Hematopoietic multipotent progenitor cell treated with erythropoietin and hydrocortisone succinate and interleukin-3 and kit ligand, for 6 days (in vitro differentiated cells): ENCODE measurements at regions not wholly inside any gene's neighbourhood (a gene's known extent, or its start where the extent isn't known, plus 50 kb on each side); places are given as distances from the start of the nearest gene placed in this dataset.
A peak's percentile ranks its signal among the peaks of the same experiment; 100 is the strongest.
"Not testable (repeated sequence)": the region's sequence is repeated elsewhere in the genome, so short reads cannot be mapped to it uniquely, and the experiment has no call there.

ENCODE experiments used
- DNase-seq: peaks from one replicate; pipeline ENCODE4 v3.0.0-alpha.2; 2015

DNA sequence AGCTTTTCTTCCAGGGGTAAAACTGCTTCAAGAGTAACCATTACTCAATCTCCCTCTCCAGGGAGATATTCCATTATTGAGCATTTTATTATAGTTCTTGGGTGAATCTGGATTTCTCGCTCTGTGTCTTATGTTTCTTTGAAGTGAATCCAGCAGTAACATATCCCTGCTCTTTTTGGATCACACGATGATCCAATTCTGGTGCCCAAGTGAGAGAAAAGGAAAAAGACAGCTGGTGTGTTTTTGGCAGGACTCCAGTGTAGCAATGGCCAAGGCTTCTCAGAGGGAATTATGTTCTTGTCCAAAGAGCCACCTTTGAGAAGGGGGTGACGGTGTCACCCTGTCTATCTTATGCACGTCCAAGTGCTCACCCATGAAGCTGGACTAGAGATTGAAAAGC lies 140.3 kb upstream of the ERRFI1 start:
- DNase-seq: no peak

DNA sequence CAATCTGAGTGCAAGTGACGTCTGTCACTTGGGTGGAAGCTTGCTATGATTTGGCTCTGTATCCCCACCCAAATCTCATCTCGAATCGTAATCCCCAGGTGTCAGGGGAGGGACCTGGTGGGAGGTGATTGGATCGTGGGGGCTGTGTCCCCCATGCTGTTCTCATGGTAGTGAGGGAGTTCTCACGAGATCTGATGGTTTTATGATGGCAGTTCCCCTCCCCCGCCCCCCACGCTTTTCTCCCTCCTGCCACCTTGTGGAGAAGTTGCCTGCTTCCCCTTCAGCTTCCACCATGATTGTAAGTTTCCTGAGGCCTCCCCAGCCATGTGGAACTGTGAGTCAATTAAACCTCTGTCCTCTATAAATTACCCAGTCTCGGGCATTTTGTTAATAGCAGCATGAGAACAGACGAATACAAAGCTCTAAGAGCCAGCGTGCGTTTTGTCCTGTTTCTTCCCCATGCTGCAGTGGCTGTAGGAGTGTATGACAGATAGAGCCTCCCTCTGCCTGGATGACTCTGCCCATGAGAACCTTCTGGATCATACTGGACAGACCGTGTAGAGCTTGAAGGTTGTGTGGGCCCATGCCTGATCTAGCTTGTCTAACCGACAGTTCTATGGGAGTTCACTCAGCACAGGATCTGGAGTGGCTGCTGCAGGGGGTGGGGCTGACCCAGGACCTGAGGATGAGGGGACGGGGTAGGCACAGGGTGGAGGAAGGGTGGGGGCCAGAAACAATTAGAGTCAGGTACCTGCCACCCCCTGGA lies 139.7 kb upstream of the ERRFI1 start:
- peak; percentile 14 for DNase-seq

DNA sequence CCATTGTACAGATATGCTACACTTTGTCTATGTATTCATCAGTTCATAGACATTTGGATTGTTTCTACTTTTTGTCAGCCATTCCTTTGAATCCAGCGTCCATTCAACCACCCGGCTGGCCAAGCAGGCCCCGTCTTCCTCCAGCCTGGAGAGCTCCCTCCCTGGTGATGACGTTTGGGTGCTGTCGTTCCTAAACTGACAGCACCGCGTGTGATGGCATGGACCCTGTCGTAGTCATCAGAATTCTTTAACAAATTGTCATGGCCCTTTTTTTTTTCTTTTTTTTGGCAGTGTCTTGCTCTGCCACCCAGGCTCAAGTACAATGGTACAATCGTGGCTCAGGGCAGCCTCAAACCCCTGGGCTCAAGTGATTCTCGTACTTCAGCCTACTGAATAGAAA lies 138.6 kb upstream of the ERRFI1 start:
- no peak for DNase-seq

DNA sequence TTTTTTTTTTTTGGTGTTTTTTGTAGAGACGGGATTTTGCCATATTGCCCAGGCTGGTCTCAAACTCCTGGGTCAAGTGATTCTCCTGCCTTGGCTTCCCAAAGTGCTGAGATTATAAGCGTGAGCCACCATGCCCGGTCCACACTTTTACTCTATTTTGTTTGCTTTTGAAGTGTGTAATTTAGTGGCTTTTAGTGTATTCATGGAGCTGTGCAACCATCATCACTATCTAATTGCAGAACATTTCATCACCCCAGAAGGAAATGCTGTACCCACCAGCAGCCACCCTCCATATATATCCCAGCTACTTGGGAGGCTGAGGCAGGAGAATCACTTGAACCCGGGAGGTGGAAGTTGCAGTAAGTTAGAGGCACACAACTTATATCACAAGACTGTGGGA lies 136.9 kb upstream of the ERRFI1 start:
- no peak for DNase-seq

DNA sequence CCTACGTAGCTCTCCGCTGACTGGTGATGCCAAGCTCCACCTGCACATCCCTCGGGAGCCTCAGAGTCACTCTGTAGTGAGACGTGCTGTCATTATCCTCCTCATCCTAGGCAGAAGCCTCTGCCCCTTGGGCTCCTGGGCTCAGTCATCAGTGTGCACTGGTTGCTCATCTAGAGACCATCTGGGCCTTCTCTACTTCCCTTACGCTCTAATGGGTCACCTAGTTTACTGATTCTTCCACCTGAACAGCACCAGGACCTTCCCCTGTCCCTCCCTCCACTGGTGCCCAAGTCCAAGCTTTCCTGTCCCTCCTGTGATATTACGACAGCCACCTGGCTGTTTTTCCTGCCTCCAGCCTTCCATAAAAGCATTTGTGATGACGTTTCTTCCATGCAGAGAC lies 136.1 kb upstream of the ERRFI1 start:
- DNase-seq: no peak

DNA sequence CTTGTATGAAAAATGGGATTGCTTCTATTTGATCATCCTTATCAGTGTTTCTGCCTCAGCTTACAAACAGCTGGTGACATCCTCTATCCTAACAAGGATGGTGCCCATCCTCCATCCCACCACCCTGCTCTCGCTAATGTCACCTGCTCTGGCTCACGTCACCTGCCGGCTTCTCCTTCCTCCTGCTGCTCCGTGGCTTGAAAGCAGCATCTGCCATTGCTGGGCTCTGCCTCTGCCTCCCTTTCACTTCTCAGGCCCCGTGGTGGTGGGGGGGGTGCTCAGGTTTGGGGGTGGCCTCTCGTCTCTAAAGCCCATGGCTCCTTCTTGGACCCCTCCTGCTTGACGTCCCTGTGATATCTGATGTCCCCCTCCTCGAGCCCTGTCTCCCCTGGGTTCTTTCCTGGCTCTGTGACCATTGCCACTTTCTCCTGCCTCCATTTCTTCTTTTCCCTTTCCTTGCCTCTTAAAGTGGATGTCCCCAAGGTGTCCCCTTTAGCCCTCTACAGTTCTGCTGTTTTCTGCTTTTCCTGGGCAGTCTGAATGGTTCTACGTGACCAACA lies 135.5 kb upstream of the ERRFI1 start:
- DNase-seq: no peak

DNA sequence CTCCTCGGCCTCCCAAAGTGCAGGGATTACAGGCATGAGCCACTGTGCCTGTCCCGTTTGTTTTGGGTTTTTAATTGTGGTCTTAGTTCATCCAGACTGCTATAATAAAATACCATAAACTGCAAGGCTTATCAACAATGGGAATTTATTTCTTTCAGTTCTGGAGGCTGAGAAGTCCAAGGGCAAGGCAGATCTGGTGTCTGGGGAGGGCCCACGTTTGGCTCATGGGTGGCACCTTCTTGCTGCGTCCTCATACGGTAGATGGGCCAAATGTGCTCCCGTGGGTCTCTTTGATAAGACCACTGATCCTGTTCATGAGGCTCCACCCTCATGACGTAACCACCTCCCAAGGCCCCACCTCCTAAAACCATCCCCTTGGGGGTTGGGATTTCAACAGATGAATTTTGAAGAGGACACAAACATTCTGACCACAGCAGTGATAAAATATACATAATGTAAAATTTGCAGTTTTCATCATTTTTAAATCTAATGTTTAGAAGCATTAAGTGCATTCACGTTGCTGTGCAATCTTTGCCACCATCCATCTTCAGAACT lies 133.4 kb upstream of the ERRFI1 start:
- DNase-seq: peak; percentile 11

DNA sequence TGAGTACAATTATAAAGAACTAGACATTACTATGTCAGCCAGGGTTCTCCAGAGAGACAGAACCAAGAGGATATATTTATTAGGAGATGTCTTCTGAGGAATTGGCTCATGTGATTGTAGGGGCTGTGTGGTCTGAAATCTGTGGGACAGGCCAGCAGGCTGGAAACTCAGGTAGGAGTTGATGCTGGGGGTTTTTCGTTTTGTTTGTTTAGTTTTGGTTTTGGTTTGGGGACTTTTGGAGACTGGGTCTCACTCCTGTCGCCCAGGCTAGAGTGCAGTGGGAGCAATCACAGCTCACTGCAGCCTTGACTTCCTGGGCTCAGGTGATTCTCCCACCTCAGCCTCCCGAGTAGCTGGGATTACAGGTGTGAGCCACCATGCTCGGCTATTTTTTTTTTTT lies 132.9 kb upstream of the ERRFI1 start:
- no peak for DNase-seq

DNA sequence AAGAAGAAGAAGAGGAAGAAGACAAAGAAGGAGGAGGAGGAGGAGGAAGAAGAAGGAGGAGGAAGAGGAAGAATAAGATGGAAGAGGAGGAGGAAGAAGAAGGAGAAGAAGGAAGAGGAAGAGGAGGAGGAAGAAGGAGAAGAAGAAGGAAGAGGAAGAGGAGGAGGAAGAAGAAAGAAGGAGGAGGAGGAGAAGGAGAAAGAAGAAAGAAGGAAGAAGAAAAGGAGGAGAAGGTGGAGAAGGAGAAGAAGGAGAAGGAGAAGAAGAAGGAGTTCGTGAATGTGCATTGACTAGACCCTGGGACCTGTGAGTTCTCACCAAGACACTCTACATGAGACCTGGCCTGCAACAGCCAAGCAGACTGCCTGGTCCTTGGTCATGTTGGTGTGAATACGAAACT lies 131.7 kb upstream of the ERRFI1 start:
- no peak for DNase-seq

DNA sequence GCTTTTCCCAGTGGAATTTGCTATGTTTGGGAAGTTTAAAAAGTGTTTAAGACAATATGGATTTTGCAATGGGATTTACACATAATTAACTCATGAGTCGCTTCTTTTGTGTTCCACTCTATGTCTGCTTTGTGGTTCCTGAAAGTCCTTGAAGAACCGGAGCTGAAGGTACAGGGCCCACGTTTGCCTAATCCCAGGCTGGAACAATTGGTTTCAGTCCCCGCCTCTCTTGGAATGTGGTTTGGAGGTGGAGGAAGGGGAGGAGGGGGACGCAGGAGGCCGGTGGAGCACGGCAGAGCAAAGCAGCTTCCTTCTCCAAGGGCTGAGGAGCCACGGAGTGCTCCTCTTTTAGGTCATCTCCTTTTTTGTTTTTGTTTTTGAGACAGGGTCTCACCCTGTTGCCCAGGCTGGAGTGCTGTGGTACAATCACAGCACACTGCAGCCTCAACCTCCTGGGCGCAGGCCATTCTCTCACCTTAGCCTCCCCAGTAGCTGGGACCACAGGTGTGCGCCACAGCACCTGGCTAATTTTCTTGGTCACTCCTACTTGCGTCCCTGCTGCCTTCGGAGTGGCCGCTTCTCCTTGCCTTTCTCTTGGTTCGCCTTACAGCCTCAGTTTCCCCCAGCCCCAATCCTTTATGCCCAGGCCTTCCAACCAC lies 129.5 kb upstream of the ERRFI1 start:
- DNase-seq: no peak

DNA sequence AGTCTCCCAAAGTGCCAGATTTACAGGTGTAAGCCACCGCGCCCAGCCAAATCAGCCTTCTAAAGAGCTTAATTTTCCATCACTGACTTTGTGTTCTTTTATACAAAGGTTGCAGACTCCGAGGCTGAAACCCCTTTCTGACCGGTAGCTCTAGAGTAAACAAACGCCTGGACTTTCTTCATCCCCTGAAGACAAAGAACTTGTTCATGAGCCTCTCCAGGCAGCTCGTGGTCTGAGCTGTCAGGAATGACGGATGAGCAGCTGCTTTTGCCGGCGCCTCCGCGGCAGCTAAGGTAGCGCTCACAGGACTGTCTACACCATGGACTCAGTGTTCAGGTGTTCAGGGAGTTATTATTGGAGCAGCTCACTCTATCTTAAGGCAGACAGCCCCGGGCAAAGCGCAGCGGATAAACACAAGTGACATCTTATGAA lies 128.5 kb upstream of the ERRFI1 start:
- no peak for DNase-seq

DNA sequence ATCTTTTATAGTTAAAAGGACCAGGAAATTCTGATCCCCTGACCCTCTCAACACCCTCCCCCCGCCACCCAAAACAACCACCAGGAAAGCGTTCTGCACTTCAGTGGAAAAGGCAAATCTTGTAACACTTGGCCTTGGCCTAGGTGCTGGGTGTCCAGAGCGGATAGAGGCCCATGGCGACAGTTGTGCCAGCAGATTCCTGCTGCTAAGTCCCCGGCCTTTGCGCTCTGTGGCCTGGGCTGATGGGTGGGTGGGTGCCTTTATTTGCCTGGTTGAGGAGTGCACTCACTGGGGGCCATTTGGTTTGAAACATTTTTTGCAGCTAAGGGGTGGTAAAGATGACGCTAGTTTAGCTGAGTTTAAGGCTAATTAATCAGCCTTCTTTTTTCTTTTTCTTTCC lies 127.9 kb upstream of the ERRFI1 start:
- no peak for DNase-seq

DNA sequence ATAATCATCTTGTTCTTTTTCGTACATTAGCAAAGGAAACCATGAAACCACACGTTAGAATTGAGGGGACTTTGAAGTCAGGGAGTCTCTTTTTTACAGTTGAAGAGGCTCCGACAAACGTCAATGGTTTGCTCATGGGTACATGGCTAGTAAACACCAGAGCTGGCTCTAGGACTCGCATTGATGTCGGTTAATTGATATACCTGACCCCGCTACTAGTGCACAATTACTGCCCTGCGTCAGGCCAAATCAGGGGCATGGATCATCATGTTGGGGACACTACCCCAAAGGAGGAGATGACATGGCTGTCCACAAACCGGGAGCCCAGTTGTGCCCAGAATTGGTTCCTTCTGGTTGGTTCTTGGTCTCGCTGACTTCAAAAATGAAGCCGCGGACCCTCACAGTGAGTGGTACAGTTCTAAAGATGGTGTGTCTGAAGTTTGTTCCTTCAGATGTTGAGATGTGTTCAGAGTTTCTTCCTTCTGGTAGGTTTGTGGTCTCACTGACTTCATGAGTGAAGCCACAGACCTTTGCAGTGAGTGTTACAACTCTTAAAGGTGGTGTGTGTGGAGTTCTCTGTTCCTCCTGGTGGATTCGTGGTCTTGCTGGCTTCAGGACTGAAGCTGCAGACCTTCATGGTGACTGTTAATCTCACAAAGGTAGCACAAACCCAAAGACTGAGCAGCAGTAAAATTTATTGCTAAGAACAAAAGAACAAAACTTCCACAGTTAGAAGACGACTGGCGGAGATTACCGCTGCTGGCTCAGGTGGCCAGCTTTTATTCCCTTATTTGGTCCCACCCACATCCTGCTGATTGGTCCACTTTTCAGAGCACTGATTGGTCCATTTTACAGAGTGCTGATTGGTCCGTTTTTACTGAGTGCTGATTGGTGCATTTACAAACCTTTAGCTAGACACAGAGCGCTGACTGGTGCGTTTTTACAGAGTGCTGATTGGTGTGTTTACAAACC lies 126.9 kb upstream of the ERRFI1 start:
- no peak for DNase-seq

DNA sequence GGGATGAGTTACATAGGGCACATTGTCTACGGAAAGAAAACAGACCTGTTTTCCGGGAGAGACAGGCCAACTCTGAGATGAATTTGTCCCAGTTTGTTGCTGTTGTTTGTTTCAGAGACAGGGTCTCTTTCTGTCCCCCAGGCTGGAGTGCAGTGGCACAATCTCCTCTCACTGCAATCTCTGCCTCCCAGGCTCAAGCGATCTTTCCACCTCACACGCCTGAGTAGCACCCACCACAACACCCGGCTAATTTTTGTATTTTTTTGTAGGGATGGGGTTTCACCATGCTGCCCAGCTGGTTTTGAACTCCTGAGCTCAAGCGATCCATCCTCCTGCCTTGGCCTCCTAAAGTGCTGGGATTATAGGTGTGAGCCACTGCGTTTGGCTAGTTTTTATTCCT lies 125.5 kb upstream of the ERRFI1 start:
- no peak for DNase-seq

DNA sequence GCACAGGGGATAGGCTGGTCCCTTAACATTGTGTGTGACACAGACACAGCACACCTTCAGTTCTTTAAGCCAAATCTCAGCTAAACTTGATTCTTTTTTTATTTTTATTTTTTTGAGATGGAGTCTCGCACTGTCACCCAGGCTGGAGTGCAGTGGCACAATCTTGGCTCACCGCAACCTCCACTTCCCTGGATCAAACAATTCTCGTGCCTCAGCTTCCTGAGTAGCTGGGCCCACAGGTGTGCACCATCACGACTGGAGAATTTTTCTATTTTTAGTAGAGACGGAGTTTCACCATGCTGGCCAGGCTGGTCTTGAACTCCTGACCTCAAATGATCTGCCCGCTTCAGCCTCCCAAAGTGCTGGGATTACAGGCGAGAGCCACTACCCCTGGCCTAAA lies 123.6 kb upstream of the ERRFI1 start:
- not testable (repeated sequence) for DNase-seq

DNA sequence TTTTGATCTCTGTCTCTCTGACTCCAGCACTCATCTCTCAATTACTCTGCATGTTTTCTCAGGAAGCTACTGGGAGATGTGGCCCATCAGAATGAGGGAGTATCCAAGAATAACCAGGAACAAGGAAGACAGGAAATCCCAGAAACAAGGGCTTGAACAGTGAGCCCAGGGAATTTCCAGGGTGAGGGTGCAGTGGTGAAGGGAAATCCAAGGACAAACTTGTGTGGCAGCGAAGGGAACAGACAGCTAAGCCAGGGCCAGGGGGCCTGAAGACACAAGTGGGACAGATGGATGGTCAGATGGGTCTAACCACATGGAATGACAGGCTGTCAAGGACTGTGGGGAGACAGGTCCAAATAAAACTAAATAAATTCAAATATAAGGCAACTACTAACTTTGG lies 121.8 kb upstream of the ERRFI1 start:
- no peak for DNase-seq

DNA sequence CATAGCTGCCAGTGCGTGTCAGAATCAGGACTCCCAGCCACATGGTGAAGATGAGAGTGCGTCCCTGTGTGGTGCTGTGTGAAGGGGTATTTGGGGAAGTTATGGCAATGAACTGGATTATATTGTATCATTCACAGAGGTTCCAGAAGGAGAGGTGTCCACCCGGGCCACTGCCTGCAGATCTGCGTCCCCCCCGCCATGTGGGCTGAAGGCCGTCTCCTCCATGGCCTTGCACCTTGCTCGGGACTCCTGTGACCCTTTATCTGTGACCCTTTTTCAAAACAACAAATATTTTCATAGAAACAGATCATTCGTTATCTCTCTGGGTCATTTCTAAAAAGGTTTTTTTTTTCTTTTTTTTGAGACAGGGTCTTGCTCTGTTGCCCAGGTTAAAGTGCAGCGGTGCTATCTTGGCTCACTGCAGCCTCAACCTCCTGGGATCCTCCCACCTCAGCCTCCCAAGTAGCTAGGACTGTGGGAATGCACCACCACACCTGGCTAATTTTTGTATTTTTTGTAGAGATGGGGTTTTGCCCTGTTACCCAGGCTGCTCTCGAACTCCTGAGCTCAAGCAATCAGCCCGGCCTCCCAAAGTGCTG lies 120.2 kb upstream of the ERRFI1 start:
- no peak for DNase-seq

DNA sequence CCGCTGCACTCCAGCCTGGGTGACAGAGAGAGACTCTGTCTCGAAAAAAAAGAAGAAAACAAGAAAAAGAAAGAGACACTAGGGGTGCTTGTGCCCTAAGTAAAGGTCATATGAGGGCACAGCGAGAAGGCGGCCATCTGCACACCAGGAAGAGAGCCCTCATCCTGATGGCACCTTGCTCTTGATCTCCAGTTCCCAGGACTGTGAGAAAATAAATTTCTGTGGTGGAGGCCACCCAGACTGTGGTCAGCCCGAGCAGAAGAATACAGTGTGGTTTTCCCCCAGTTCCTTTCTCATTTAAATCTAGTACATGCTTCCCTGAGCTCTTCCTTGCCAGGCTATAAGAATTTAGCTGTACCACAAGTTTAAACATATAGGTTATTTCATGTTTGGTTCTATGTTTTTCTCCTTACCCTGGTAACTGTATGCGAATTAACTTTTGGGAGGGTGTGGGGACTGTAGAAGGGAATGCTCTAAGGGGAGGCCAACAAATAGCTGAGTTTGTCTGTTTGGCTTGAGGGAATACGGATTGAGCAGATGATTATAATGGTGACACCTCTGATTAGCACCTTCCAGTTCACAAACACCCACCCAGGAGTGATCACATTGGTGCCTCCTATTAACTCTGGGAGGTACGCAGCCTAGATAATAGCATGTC lies 119.6 kb upstream of the ERRFI1 start:
- DNase-seq: no peak

DNA sequence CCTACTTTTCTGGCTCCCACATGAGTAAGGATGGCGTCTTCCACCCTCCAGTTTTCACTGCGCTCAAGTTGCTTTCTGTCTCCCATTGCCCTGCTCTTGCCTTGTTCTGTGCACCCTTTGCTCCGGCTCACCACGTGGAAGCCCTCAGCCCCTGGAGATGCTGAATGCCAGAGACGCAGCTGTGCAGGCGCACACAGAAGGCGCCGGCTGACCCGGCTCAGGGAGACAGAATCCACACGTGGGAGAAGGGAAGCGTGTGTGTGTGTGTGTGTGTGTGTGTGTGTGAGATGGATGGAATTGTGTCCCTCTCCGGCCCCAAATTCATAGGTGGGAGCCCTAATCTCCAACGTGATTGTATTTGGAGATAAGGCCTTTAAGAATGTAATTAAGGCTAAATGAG lies 118.2 kb upstream of the ERRFI1 start:
- no peak for DNase-seq

DNA sequence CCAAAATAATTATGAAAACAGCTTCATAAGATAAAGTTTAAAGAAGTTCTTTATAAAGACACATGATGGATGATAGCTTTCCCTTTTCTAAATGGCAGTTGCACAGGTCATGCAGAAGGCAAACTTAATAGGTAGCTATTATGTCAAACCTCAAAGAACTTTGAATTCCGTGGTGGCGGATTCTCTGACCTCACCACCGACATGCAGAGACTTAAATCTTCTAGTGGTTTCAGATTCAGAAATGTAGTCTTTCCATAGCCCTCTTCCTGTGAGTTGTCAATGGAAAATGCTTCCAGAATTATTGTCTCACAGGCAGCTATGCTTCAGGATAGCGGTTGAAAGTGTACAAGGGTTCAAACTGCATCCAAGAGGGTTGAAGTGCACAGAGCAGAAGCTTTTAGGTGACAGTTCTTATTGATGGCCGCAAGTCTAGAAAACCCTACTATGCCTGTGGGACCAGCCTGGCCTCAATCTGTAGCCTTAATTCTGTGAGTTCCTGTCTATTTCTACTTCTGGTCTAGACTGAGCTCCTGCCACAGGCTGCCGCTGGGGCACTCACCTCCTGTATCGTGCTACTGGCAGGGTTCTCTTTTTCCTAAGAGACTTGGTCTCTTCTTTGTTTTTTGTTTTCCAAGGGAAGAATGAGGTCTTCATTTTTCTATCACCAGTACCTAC lies 117.0 kb upstream of the ERRFI1 start:
- no peak for DNase-seq

DNA sequence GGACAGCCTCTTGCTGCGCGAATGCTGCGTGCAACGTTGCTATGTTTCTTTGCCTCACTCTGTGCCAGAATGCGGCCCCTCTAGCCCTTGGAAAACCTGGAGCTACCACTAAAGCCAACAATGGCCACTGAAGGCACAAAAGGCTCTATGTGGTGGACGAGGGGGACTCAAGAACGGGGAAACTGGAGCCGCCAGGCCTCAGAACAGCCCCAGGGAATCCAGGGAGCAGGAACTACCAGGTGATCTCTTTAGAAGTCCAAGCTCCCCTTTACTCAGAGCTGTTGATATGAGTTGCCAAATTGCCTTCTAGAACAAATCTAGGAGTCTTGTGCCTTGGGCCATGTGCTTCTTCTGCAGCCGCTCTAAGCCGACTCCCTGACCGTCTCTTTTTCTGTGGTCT lies 113.8 kb upstream of the ERRFI1 start:
- DNase-seq: no peak
